ENCODE measurements at regions not wholly inside any gene's neighbourhood (a gene's known extent, or its start where the extent isn't known, plus 50 kb on each side); places are given as distances from the start of the nearest gene placed in this dataset.

- intact Hi-C loops (cut with micrococcal nuclease): no loop called here
Observed at GRCh38 chr3:17806876-17807275, 64.4 kb upstream of the TBC1D5 start.

- intact Hi-C loops (cut with micrococcal nuclease): no loop called here
Observed at GRCh38 chr3:17806201-17806600, 63.8 kb upstream of the TBC1D5 start.

DNA sequence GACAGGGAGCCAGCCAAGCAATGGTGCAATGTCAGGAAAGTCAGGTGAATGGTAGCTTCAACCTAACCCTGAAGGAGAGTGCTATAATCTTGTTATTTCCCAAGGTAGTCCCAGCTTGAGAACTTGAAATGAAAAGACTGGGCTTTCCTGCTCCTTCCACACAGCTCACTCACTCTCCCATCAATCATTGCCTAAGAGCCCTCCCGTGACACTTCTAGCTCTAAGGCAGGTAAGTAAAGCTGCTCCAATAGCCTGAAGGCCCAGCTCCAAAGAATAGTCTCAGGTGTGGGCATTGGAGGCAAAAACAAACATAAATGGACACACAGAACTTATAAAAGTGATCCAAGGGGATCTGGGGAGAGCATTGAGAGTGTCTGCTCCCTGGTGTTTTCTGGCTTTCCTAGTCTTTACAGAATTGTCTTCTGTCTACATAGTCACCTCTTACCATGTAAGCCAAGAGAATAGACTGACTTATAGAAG lies 63.1 kb upstream of the TBC1D5 start:
- intact Hi-C loops (cut with micrococcal nuclease): no loop called here

- intact Hi-C loops (cut with micrococcal nuclease): no loop called here
Observed at GRCh38 chr3:17802950-17803349, 60.5 kb upstream of the TBC1D5 start.

DNA sequence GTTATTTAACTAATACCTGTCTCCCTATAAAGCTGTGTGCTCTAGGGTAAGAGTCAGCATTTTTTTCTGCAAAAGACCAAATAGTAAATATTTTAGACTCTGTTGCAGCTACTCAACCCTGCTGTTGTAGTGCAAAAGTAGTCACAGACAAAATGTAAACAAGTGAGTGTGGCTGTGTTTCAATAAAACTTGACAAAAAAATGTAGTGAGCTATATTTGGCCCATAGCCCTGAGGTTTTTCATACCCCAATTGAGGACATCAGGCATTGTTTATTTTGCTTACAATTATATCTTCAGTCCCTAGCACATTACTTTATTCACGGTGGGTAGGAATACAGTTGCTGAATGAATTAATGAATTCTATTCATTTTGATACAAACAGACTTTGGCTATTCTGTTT lies 58.7 kb upstream of the TBC1D5 start:
- intact Hi-C loops (cut with micrococcal nuclease): no loop called here

GRCh38 chr3:17800232-17800631 lies 57.8 kb upstream of the TBC1D5 start:
- intact Hi-C loops (cut with micrococcal nuclease): no loop called here

- intact Hi-C loops (cut with micrococcal nuclease): no loop called here
Observed at GRCh38 chr3:17799312-17799711, 56.9 kb upstream of the TBC1D5 start.

DNA sequence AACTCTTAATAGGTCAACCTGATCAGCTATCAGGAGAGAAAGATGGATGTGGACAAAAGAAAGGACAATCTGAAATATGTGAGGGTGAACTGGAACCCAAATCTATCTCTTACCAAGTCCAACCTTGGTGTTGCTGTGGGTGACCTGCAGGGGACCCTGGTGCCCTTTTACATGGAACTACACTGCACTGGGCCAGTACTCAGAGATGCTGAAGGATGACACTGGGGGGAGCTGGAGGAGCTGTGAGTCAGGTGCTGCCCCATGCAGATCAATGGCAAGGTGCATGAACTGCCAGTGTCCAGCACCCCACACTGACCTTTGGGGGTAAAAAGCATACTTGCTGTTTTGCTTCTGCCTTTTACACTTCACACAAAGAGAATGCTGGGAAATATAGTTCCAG lies 55.6 kb upstream of the TBC1D5 start:
- intact Hi-C loops (cut with micrococcal nuclease): no loop called here

GRCh38 chr3:17795711-17796110 lies 53.3 kb upstream of the TBC1D5 start:
- intact Hi-C loops (cut with micrococcal nuclease): no loop called here

- intact Hi-C loops (cut with micrococcal nuclease): no loop called here
Observed at GRCh38 chr3:17795280-17795679, 52.8 kb upstream of the TBC1D5 start.

GRCh38 chr3:17793542-17794195 lies 51.2 kb upstream of the TBC1D5 start:
- intact Hi-C loops (cut with micrococcal nuclease): no loop called here
